T-helper 1 cell (primary cell): ENCODE measurements at regions not wholly inside any gene's neighbourhood (a gene's known extent, or its start where the extent isn't known, plus 50 kb on each side); places are given as distances from the start of the nearest gene placed in this dataset.

Experiments
- DNase-seq, 5 donors: peaks; one replicate each; pipeline ENCODE4 v3.0.0-alpha.2; 2012 to 2020

GRCh38 chr20:43799150-43799711 is 72.4 kb upstream of the GTSF1L start:
- DNase-seq = peak in 1 of 5 donors; percentile 87

GRCh38 chr20:43798291-43799149 is 71.7 kb upstream of the GTSF1L start:
- DNase-seq = peak in 1 of 5 donors; percentile 18

GRCh38 chr20:43794326-43794725 is 67.5 kb upstream of the GTSF1L start:
- DNase-seq = no peak

- DNase-seq = peak in 1 of 5 donors; percentile 33
These were observed 62.8 kb upstream of the GTSF1L start for GRCh38 chr20:43789593-43789992.

GRCh38 chr20:43787937-43788336 is 61.1 kb upstream of the GTSF1L start:
- DNase-seq = peak in 1 of 5 donors; percentile 34

- DNase-seq = no peak
These were observed 60.1 kb upstream of the GTSF1L start for GRCh38 chr20:43786885-43787284.

GRCh38 chr20:43781215-43781614 is 54.4 kb upstream of the GTSF1L start:
- no peak for DNase-seq

- no peak for DNase-seq
These were observed 51.6 kb upstream of the GTSF1L start for GRCh38 chr20:43778375-43778774.

GRCh38 chr20:43776691-43777090 is 49.9 kb upstream of the GTSF1L start:
- no peak for DNase-seq
